ENCODE measurements at regions not wholly inside any gene's neighbourhood (a gene's known extent, or its start where the extent isn't known, plus 50 kb on each side); places are given as distances from the start of the nearest gene placed in this dataset.

DNA sequence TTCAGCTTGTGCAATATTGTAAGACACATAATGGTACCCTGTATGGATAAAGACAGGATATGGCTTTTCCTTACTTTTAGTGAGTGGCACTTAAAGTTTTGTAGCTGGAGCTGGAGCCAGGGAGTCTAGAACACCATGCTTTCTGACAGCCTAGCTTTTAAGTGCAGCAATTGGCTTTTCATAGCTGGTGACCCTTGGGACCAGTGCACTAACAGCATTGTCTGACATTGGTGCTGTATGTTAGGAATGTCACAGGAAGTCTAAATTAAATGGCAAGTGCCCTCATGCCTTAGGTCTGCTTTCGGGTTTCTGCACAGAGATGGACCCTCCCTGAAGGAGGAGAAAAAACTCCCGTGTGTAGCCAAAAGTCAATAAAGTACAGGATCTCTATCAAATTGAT, 628.2 kb downstream of the NR2F2 start:
- Histone ChIP-seq H3K27me3 (no peaks in the 10 kb centered on the region), H3K36me3 (no peaks in the 10 kb centered on the region), H3K9me3 (no peaks in the 10 kb centered on the region), H3K4me3 (no peak overlapping the region), H3K4me1 (no peaks in the 10 kb centered on the region), H3K27ac (no peak overlapping the region)
- DNase-seq (ENCODE audit: low spot score): no peak
- TF ChIP-seq, protein P1, sequence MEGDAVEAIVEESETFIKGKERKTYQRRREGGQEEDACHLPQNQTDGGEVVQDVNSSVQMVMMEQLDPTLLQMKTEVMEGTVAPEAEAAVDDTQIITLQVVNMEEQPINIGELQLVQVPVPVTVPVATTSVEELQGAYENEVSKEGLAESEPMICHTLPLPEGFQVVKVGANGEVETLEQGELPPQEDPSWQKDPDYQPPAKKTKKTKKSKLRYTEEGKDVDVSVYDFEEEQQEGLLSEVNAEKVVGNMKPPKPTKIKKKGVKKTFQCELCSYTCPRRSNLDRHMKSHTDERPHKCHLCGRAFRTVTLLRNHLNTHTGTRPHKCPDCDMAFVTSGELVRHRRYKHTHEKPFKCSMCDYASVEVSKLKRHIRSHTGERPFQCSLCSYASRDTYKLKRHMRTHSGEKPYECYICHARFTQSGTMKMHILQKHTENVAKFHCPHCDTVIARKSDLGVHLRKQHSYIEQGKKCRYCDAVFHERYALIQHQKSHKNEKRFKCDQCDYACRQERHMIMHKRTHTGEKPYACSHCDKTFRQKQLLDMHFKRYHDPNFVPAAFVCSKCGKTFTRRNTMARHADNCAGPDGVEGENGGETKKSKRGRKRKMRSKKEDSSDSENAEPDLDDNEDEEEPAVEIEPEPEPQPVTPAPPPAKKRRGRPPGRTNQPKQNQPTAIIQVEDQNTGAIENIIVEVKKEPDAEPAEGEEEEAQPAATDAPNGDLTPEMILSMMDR (IDR thresholded peaks at IDR 0.05): no peak

DNA sequence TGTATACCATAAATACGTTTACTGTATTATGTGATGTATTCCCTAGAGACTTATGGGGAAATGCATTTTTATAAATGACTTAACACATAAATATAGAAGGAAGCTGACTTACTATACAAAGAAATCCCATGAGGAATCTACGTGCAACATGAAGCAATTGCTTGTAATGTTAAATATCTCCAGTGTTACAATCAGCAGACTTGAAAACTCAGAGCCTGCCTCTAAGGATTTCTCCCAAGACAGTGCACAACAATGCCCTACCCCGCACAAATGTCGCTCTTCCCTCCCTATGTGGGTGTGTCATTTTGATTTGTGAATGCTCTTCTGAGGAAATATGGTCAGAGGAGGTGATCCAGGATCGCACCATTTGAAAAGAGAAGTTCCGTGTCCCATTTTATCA, 629.0 kb downstream of the NR2F2 start:
- Histone ChIP-seq H3K27ac (no peak overlapping the region), H3K27me3 (no peaks in the 10 kb centered on the region), H3K4me3 (no peak overlapping the region), H3K9me3 (no peaks in the 10 kb centered on the region), H3K4me1 (no peaks in the 10 kb centered on the region), H3K36me3 (no peaks in the 10 kb centered on the region)
- no peak for DNase-seq (ENCODE audit: low spot score)
- TF ChIP-seq, protein P1 (IDR thresholded peaks at IDR 0.05): no peak

DNA sequence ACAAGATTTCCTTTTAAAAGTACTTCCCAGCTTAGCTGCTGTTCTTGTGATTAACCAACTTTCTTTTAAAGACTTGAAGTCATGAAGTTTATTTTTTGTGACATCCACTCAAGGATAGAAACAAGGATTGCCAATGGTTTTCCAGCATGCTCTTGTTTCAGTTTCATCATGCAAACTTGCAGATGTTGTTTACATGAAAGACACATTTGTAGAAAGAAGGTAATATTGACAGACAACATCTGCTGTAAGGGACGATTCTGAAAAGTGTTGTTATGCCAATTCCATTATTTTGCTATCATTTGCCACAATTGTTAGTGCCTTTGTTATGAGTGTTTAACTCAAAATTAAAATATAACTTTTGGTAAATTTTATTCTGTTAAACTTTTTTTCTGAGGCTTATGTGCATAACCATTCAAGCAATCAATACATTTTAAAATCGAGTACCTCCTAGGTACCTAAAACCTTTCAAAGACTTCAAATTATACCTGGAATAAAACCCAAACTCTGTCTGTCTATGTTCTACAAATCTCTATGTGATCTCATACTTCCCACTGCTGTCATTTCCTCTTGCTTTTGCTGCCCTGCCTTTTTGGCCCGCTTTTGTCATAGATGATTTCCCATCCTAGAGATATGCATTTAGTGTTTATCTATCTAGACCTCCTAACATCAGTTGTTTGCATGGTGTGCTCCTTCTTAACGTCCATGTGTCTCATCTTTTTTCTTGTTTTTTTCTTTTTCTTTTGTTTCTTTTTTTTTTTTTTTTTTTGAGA, 630.4 kb downstream of the NR2F2 start:
- no peak overlapping the region for H3K4me3 ChIP-seq
- no peaks in the 10 kb centered on the region for H3K4me1 ChIP-seq
- no peak overlapping the region for H3K27ac ChIP-seq
- no peaks in the 10 kb centered on the region for H3K36me3 ChIP-seq
- DNase-seq (ENCODE audit: low spot score): no peak
- H3K27me3 ChIP-seq: no peaks in the 10 kb centered on the region
- TF ChIP-seq, protein P1 (IDR thresholded peaks at IDR 0.05): no peak
- no peaks in the 10 kb centered on the region for H3K9me3 ChIP-seq

DNA sequence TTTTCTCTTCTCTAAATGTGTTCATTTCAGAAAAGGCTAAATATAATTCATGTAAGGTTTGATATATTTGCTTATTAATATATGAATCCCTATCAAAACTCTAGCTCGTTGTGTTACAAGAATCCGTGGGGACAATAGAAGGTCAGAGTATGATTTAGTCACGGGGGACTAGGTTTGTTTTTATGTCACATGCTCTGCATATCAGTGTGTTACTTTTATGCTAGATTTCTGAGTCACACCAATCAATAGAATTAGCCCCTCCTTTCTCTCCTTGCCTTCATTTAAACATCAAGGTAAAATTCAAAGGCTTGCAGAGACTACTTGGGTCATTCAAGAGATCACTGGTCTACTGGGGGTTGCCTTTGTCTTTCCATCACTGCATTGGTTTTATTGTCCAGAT, 636.1 kb downstream of the NR2F2 start:
- Histone ChIP-seq H3K36me3 (no peaks in the 10 kb centered on the region), H3K4me3 (no peak overlapping the region), H3K4me1 (no peaks in the 10 kb centered on the region), H3K9me3 (no peaks in the 10 kb centered on the region), H3K27me3 (no peaks in the 10 kb centered on the region), H3K27ac (no peak overlapping the region)
- no peak for DNase-seq (ENCODE audit: low spot score)
- TF ChIP-seq, protein P1 (IDR thresholded peaks at IDR 0.05): no peak

DNA sequence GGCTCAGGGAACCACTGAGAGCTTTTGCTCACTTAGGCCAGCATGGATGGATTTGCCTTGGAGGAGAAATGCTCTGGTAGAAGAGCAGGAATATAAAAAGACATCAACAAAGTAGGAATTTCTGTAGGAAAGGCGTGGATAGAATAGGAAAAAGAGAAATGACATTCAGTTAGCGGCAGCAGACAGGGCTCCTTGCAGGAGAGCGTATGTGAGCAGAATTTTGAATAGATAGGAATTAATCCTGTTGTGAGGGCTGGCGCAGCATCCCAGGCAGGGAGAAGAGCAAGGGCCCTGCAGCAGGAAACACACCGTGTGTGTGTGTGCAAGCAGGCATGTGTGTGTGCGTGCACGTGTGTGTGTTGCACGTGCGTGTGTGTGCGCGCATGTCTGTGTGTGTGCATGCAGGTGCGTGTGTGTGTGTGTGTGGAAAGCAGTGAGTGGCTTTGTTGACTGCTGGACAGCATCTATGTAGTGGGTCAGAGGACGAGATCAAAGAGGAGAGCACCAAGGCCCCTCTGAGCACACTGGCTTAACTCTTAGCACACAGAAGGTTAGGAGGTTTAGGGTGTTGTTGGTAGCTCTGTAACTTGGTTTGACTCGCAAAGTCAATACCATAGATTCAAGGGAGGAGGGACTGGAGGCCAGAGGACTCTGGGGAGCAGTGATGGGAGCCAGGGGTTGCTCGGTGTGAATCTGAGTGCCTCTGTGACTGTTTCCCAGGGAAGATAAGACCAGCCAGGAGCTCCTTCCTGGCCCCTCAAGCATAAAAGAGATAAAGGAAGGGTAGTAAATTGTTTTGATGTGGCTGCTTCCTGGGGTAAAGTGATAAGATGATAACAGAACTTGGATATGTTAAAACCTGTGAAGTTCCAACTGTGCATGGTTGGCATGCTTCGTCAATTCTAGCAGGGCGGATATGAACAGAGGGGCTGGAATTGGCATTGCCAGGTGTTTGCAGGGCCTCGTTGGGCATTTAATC, 639.5 kb downstream of the NR2F2 start:
- TF ChIP-seq, protein P1 (IDR thresholded peaks at IDR 0.05): no peak
- no peaks in the 10 kb centered on the region for H3K36me3 ChIP-seq
- H3K27me3 ChIP-seq: no peaks in the 10 kb centered on the region
- H3K9me3 ChIP-seq: no peaks in the 10 kb centered on the region
- no peak overlapping the region for H3K27ac ChIP-seq
- no peaks in the 10 kb centered on the region for H3K4me1 ChIP-seq
- DNase-seq (ENCODE audit: low spot score): no peak
- H3K4me3 ChIP-seq: no peak overlapping the region
